Neural progenitor cell (in vitro differentiated cells): ENCODE measurements at regions not wholly inside any gene's neighbourhood (a gene's known extent, or its start where the extent isn't known, plus 50 kb on each side); places are given as distances from the start of the nearest gene placed in this dataset.

Experiments
- CTCF ChIP-seq: fragments of 200-600 bp; sonication (generic); IDR thresholded peaks from 2 replicates; pipeline ENCODE4 v1.5.1; 2017; ENCODE audit warnings: antibody characterized with exemption, mild to moderate bottlenecking
- EZH2 ChIP-seq: fragments of 200-600 bp; sonication (generic); IDR thresholded peaks from 2 replicates; pipeline ENCODE4 v1.6.1; 2017; ENCODE audit warnings: antibody characterized with exemption, mild to moderate bottlenecking, moderate library complexity
- EZH2phosphoT487 ChIP-seq: fragments of 200-600 bp; sonication (generic); IDR thresholded peaks from 2 replicates; pipeline ENCODE4 v1.6.1; 2017; ENCODE audit warnings: antibody characterized with exemption

- TF ChIP-seq CTCF (no peak), EZH2 (no peak), EZH2phosphoT487 (no peak)
Observed at GRCh38 chr6:160926281-160927276, 65.0 kb upstream of the MAP3K4 start.
